Brain pericyte (primary cell): ENCODE measurements at regions not wholly inside any gene's neighbourhood (a gene's known extent, or its start where the extent isn't known, plus 50 kb on each side); places are given as distances from the start of the nearest gene placed in this dataset.

Experiments used
- DNase-seq: peaks from one replicate; pipeline ENCODE4 v3.0.0-alpha.2; 2012; ENCODE audit warnings: low read depth, low spot score

GRCh38 chr11:103661991-103662390, 374.4 kb upstream of the DDI1 start:
- DNase-seq: no peak

DNA sequence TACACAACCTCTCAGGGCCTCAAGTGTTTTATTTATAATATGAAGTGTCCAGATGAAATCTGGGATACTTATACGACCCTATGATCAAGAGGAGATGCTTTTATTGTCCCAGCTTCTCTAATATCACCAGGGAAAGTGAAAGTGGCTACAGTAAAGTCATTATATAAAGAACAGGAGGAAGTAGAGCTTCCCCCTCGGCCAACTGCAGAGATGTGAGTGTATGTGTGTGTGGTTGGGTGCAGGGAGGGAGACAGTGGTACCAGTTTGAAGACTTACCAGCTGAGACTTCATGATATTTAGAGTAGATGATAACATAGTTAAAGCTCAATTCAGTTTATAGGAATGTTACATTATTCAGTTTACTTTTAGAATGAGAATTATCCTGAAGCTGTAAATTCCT, 373.6 kb upstream of the DDI1 start:
- DNase-seq: no peak

GRCh38 chr11:103668859-103669258, 367.6 kb upstream of the DDI1 start:
- no peak for DNase-seq

DNA sequence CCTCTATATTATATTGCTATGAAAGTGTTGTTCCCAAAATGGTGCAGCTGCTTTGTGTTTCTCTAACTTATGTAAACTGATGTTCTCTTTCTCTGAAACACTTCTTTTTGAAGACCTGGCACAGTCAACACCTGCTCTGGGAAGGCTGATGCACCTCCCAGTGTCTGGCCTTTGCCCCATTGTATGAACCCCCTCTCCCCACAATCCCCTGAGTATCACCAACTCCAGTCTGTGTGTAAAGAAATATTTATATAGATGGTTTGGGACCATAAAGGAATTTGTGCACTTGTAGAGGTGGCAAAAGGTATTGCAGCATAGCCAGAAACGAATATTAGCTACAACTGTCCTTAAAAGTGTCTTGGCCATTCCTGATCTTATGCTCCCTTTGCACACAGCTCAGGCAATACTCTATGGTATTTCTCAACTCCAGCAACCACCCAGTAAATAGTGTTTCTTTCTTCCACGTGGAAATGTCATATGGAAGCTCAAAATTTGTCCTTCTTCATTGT, 365.2 kb upstream of the DDI1 start:
- no peak for DNase-seq

GRCh38 chr11:103673773-103674172, 362.7 kb upstream of the DDI1 start:
- no peak for DNase-seq

GRCh38 chr11:103676413-103676812, 360.0 kb upstream of the DDI1 start:
- DNase-seq: no peak

DNA sequence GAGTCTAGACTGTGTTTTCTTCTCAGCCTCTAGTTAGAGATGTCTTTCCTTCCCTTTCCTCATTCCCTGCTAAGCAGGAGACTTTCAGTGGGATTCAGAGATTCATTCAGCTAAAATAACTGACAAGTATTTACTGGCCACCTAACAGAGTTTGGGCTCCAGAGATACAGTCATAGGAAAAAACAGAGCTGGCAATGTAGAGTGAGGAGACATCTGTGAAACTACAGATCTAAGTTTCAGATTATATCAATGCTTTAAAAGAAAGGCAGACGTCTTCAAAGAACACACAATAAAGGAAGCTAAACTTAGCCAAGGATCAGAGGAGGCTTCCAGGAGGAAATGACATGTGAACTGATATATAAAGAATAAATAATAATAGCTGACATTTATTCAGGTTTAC, 355.6 kb upstream of the DDI1 start:
- DNase-seq: no peak

DNA sequence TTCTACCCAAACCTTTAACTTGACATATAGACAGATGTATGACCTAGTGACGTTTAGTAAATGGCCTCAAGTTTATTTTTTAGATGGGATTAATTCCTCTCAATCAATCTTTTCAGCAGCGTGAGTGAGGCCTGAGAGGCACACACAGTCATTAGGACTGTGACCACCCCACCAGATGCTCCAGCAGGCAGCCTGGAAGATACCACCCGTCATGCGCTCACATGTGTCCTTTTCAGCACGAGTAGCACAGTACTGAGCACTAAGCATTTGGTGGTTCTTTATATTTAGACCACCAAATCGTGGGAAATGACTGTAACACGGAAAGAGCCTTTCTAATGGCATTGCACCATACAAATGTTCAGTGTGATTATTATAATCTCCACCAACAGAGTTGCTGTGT, 354.6 kb upstream of the DDI1 start:
- no peak for DNase-seq

DNA sequence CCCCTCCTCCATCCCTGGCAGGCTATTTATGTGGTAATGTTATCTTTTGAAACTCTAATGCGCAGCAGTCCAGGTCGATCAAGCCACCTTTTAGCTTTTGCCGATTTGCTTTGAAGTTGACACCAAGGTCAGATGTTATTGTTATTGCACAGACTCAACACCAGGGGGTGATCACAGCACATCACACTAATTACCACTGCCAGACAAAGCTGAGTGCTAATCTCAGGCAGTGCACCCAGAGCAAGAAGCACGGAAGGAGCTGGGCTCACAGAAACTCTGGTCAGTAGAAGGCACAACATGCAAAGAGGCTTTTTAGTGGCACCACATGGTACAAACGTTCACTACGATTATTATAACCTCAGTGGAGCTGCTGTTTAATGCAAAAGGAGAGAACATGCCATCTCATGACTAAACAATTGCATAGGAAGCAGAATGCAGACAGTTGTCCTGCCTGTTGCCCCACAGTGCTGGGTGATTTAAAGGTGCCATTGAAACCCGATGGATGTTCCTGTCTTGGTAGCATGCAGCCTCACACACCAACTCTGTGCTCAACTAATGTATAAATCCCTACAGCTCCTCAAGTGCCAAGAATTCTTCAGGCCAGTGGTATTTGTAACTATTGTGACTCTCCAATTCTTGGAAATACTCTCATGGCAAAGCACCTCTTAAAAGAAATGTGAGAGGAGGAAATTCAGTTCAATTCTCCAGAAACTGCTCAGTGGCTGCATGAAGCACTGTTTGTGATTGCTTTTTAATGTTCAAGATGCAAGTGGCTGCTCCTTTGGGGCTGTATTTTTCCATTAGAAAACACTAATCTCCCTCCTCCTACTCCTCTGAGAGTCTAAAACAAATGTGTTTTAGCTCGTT, 353.9 kb upstream of the DDI1 start:
- DNase-seq: peak; percentile 48

DNA sequence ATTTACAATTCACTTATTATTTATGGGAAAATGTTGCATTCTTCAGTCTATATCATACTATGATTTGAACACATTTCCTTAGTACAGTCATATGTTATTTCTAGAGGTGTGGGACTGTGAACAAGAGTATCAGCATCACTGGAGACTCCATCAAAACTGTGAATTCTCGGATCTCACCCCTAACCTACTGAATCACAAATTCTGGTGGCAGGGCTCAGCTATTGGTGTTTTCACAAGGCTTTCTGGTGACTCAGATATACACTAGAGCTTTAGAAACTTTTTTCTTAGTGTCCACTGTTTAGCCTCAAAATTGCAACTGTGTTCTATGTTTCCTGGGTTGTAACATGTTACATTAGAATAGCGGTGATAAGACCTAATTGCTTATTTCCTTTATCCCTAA, 352.9 kb upstream of the DDI1 start:
- no peak for DNase-seq

GRCh38 chr11:103688924-103689323, 347.5 kb upstream of the DDI1 start:
- no peak for DNase-seq

DNA sequence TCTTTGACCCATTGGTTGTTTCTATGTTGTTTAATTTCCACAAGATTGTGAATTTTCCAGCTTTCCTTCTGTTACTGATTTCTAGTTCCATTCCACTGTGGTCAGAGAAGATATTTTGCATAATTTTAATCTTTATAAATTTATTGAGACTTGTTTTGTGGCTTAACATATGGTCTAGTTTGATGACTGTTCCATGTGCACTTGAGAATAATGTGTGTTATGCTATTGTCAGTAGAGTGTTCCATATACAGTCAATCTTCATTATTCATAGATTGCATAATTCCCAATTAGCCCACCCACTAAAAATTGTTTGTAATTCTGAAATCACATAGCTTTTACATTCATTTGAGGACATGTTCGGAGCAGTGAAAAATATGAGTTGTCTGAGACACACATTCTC, 346.1 kb upstream of the DDI1 start:
- no peak for DNase-seq

DNA sequence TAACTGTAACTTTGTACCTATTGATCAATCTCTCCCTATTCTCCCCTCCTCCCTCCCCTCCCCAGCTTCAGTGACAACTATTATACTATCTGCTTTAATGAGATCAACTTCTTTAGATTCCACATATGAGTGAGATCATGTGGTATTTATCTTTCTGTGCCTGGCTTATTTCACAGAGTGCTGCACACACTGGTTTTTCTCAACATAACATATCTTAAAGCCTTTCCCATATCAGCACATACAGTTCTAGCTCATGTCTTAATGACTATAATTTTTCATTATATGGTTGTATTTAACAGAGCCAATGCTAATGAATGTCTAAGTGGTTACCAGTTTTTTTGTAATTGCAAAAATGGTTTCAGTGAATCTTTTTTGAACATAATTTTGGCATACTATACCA, 340.3 kb upstream of the DDI1 start:
- DNase-seq: no peak

DNA sequence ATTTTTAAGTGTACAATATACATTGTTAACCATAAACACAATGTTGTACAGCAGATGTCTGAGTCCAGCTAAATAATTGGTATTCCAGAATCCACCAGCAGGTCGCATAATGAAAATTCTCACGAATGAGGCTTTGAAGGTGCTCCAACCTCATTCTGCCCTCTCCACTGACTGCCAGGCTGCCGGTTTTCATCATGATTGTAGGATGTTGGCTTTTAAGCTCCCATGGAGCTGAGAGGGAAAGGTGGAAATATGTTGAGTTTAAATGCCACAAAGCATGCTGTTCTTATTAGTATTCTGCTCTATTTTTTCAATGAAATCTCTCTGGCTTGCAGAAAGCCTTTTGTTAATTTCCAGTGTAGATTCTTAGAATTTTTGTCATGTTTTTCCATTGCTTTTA, 337.2 kb upstream of the DDI1 start:
- DNase-seq: no peak

GRCh38 chr11:103699656-103700055, 336.8 kb upstream of the DDI1 start:
- DNase-seq: no peak

DNA sequence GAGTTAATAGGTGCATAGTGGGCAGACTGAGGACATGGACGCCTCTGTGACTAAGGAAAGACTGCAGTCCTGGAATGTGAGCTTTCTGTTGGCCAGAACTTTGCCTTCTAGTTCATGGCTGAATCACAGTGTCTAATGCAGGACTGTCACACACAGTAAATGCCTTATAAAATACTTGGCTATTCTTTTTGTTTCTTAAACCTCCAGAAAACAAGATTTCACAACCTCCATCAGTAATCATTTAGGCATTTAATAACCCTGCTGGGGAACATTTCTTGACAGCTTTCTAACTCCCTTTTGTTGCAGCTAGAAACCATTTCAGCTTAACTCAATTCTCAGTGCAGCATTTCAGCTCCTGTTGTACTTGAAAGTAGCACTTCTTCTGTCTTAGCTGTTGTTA, 335.8 kb upstream of the DDI1 start:
- no peak for DNase-seq

GRCh38 chr11:103703437-103703836, 333.0 kb upstream of the DDI1 start:
- DNase-seq: no peak

- no peak for DNase-seq
Observed at GRCh38 chr11:103703954-103704353, 332.5 kb upstream of the DDI1 start.

- DNase-seq: no peak
Observed at GRCh38 chr11:103705642-103706041, 330.8 kb upstream of the DDI1 start.

DNA sequence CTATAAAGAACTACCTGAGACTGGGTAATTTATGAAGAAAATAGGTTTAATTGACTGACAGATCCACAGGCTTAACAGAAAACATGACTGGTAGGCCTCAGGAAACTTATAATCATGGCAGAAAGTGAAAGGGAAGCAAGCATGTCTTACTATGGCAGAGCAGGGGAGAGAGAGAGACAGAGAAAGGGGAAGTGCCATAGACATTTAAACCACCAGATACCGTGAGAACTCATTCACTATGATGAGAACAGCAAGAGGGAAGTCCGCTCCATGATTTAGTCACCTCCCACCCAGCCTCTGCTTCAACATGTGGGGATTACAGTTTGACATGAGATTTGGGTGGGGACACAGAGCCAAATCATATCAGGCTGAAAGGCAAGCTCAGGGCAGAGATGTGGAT, 327.1 kb upstream of the DDI1 start:
- no peak for DNase-seq

- DNase-seq: no peak
Observed at GRCh38 chr11:103714246-103714645, 322.2 kb upstream of the DDI1 start.

- DNase-seq: no peak
Observed at GRCh38 chr11:103716363-103716762, 320.1 kb upstream of the DDI1 start.

GRCh38 chr11:103727262-103727661, 309.2 kb upstream of the DDI1 start:
- DNase-seq: no peak

DNA sequence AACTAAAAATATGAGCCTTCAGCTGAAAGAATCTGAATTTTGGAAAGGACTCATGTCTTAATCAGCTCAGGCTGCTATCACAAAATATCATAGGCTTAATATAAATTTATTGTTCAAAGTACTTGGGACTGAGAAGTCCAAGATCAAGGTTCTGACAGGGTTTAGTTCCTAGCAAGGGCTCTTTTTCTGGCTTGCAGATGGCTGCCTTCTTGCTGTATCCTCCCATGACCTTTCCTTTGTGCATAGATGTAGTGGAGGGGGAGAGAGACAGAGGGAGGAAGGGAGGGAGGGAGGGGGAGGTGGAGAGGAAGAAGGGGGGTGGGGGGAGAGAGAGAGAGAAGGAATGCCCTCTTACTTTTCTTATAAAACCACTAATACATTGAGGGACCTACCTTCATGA, 306.8 kb upstream of the DDI1 start:
- DNase-seq: no peak
